ENCODE measurements at regions not wholly inside any gene's neighbourhood (a gene's known extent, or its start where the extent isn't known, plus 50 kb on each side); places are given as distances from the start of the nearest gene placed in this dataset.

DNA sequence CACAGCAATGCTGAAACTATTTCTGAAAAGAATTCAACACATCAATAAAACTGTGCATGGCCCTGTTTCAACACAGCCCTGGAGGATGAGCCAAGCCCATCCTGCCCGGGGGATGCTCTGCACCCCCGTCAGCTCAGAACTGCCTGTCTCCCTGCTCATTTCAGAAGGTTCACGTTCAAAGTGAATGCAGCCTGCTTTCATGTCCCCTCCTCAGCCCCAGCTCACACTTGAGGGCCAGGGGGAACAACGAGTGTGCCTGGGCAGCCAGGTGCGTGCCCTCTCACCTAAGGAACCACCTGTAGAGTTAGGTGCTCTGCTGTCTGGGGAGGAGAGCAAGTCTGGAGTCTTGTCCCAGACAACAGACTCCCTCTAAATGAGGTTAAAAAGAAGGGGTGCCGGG, 348.5 kb upstream of the IRX2 start:
- ATAC-seq: no peak
- DNase-seq: no peak
- Histone ChIP-seq H3K9me3 (no peaks in the 10 kb centered on the region), H3K27me3 (peaks cover 0 to 3% (median 0%) of the 10 kb centered on the region in 3 donors), H3K27ac (no peak overlapping the region), H3K4me3 (no peak overlapping the region), H3K4me1 (no peaks in the 10 kb centered on the region), H3K36me3 (no peaks in the 10 kb centered on the region)
- intact Hi-C loops (cut with DNase I; ENCODE audit: low total_unique reads): no loop called here
- in situ Hi-C loops (cut with MboI; ENCODE audit: low sequenced_read_pairs in 4 of 4): no loop called here
- TF ChIP-seq POLR2A (IDR thresholded peaks at IDR 0.05) (no peak), CTCF (IDR thresholded peaks at IDR 0.05 in 4 of 5, conservative IDR thresholded peaks at IDR 0.05 in 1 of 5) (no peak)

GRCh38 chr5:3099526-3099925, 348.0 kb upstream of the IRX2 start:
- Histone ChIP-seq H3K4me3 (no peak overlapping the region), H3K27me3 (peaks cover 0 to 3% (median 0%) of the 10 kb centered on the region in 3 donors), H3K4me1 (no peaks in the 10 kb centered on the region), H3K27ac (no peak overlapping the region), H3K9me3 (no peaks in the 10 kb centered on the region), H3K36me3 (no peaks in the 10 kb centered on the region)
- DNase-seq (no peak), ATAC-seq (no peak)
- in situ Hi-C loops (cut with MboI; ENCODE audit: low sequenced_read_pairs in 4 of 4): no loop called here
- intact Hi-C loops (cut with DNase I; ENCODE audit: low total_unique reads): no loop called here
- no peak for TF ChIP-seq POLR2A (IDR thresholded peaks at IDR 0.05)
- no peak for TF ChIP-seq CTCF (IDR thresholded peaks at IDR 0.05 in 4 of 5, conservative IDR thresholded peaks at IDR 0.05 in 1 of 5)

DNA sequence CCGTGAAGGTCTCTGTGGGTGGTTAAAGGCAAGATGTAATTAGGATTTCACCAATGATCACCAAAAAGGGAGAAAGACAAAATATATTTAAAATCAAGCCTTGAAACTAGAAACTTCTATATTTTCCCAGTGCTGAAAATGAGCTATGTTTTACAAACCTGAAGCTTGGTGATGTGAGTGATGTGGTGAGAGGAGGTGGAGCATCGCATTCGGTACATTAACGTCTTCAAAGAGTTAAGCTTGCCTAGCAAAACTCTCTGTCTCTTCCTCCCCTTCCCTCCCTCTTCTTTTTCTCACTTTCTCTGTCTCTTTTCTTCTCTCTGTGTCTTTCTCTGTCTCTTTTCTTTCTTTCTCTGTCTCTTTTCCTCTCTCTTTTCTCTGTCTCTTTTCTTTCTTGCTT, 347.3 kb upstream of the IRX2 start:
- no peak for ATAC-seq
- H3K27ac ChIP-seq: no peak overlapping the region
- no peak overlapping the region for H3K4me3 ChIP-seq
- no peak for DNase-seq
- H3K4me1 ChIP-seq: no peaks in the 10 kb centered on the region
- H3K36me3 ChIP-seq: no peaks in the 10 kb centered on the region
- intact Hi-C loops (cut with DNase I; ENCODE audit: low total_unique reads) (no loop called here), in situ Hi-C loops (cut with MboI; ENCODE audit: low sequenced_read_pairs in 4 of 4) (no loop called here)
- peaks cover 0 to 3% (median 0%) of the 10 kb centered on the region in 3 donors for H3K27me3 ChIP-seq
- no peaks in the 10 kb centered on the region for H3K9me3 ChIP-seq
- no peak for TF ChIP-seq CTCF (IDR thresholded peaks at IDR 0.05 in 4 of 5, conservative IDR thresholded peaks at IDR 0.05 in 1 of 5)

- Histone ChIP-seq H3K27me3 (no peaks in the 10 kb centered on the region), H3K4me3 (no peak overlapping the region), H3K36me3 (no peaks in the 10 kb centered on the region), H3K4me1 (no peaks in the 10 kb centered on the region), H3K9me3 (no peaks in the 10 kb centered on the region), H3K27ac (no peak overlapping the region)
- intact Hi-C loops (cut with DNase I; ENCODE audit: low total_unique reads): no loop called here
- in situ Hi-C loops (cut with MboI; ENCODE audit: low sequenced_read_pairs in 4 of 4): no loop called here
- TF ChIP-seq POLR2A (IDR thresholded peaks at IDR 0.05) (no peak), CTCF (IDR thresholded peaks at IDR 0.05 in 4 of 5, conservative IDR thresholded peaks at IDR 0.05 in 1 of 5) (no peak)
- DNase-seq (no peak), ATAC-seq (no peak)
Observed at GRCh38 chr5:3092664-3093063, 341.2 kb upstream of the IRX2 start.

- ATAC-seq: no peak
Observed at GRCh38 chr5:3092211-3092610, 340.7 kb upstream of the IRX2 start.

More at GRCh38 chr5:3092211-3092610, 340.7 kb upstream of the IRX2 start:
- H3K27ac ChIP-seq: no peak overlapping the region
- H3K4me1 ChIP-seq: no peaks in the 10 kb centered on the region
- TF ChIP-seq CTCF (IDR thresholded peaks at IDR 0.05 in 4 of 5, conservative IDR thresholded peaks at IDR 0.05 in 1 of 5): no peak
- no peak for TF ChIP-seq POLR2A (IDR thresholded peaks at IDR 0.05)
- H3K4me3 ChIP-seq: no peak overlapping the region
- no peaks in the 10 kb centered on the region for H3K27me3 ChIP-seq
- H3K36me3 ChIP-seq: no peaks in the 10 kb centered on the region
- in situ Hi-C loops (cut with MboI; ENCODE audit: low sequenced_read_pairs in 4 of 4): no loop called here
- DNase-seq: no peak
- H3K9me3 ChIP-seq: no peaks in the 10 kb centered on the region
- intact Hi-C loops (cut with DNase I; ENCODE audit: low total_unique reads): no loop called here
